B cell (primary cell): ENCODE measurements at regions not wholly inside any gene's neighbourhood (a gene's known extent, or its start where the extent isn't known, plus 50 kb on each side); places are given as distances from the start of the nearest gene placed in this dataset.

ENCODE experiments used
- ATAC-seq: fragments of 200-7000 bp; cut with Tn5 transposase; one replicate; pipeline ENCODE4 v1.10.0; 2021; ENCODE audit warnings: low read depth, mild to moderate bottlenecking, moderate number of reproducible peaks, moderate library complexity
- CTCF ChIA-PET: fragments of 350-600 bp; sonication (Branson Sonifier 250); formaldehyde crosslinking; loops from one replicate; lab custom pipeline; 2021; ENCODE audit warnings: antibody characterized with exemption, inconsistent platforms; lab: Charles Lee
- POLR2A ChIA-PET: fragments of 350-600 bp; sonication (Branson Sonifier 250); formaldehyde crosslinking; loops from one replicate; lab custom pipeline; 2021; ENCODE audit warnings: antibody characterized with exemption; lab: Charles Lee
- DNase-seq: peaks from one replicate; pipeline ENCODE4 v3.0.0; 2013
- H2AFZ ChIP-seq: 2 replicates; pipeline ENCODE4 v1.6.1; 2012; ENCODE audit warnings: mild to moderate bottlenecking, low read depth, low read length; ENCODE audit not compliant: insufficient read depth, poor library complexity, severe bottlenecking
- H3K27ac ChIP-seq, 2 donors: 1 replicate in 1 of 2; 2 replicates in 1 of 2; pipeline ENCODE4 v1.5.1; 2012 to 2013; ENCODE audit warnings: low read length in 2 of 2, mild to moderate bottlenecking in 2 of 2, moderate library complexity in 1 of 2
- H3K27me3 ChIP-seq, 4 experiments: fragments of 200-600 bp in 1 of 4; sonication (generic) in 1 of 4; replicated peaks in 1 of 4; 1 replicate in 2 of 4; 2 replicates in 2 of 4; pipeline versions ENCODE4 v1.6.1 to v1.7.0; 2013 to 2016; ENCODE audit warnings: low read length in 3 of 4, mild to moderate bottlenecking in 2 of 4, mixed read lengths in 1 of 4, moderate library complexity in 1 of 4; ENCODE audit not compliant: insufficient read depth in 4 of 4, control insufficient read depth in 3 of 4; ENCODE audit errors: control extremely low read depth in 1 of 4
- H3K36me3 ChIP-seq, 2 experiments: replicated peaks in 1 of 2; 1 replicate in 1 of 2; 2 replicates in 1 of 2; pipeline versions ENCODE4 v1.6.1 to v1.7.1; 2013; ENCODE audit warnings: low read length in 1 of 2; ENCODE audit not compliant: insufficient read depth in 2 of 2, control insufficient read depth in 1 of 2; ENCODE audit errors: control extremely low read depth in 1 of 2, extremely low read depth in 1 of 2
- H3K4me1 ChIP-seq, 2 donors: fragments of 200-600 bp in 1 of 2; sonication (generic) in 1 of 2; 1 replicate in 1 of 2; 2 replicates in 1 of 2; pipeline versions ENCODE4 v1.5.1 to v1.6.1; 2013 to 2017; ENCODE audit warnings: low read length in 2 of 2; ENCODE audit not compliant: control insufficient read depth in 2 of 2, insufficient read depth in 2 of 2
- H3K4me2 ChIP-seq: replicated peaks from 2 replicates; pipeline ENCODE3; 2012; ENCODE audit warnings: mild to moderate bottlenecking, low read depth, low read length; ENCODE audit not compliant: poor library complexity, severe bottlenecking
- H3K4me3 ChIP-seq, 5 experiments: fragments of 200-600 bp in 1 of 5; sonication (generic) in 1 of 5; 1 replicate in 3 of 5; 2 replicates in 2 of 5; pipeline versions ENCODE4 v1.5.1 to v1.7.0; 2011 to 2016; ENCODE audit warnings: low read length in 4 of 5, mild to moderate bottlenecking in 4 of 5, low read depth in 2 of 5, control low read depth in 1 of 5, moderate library complexity in 1 of 5; ENCODE audit not compliant: insufficient read depth in 1 of 5; ENCODE audit errors: control extremely low read depth in 1 of 5, extremely low read depth in 1 of 5
- H3K79me2 ChIP-seq: fragments of 200-600 bp; sonication (generic); one replicate; pipeline ENCODE4 v1.6.0; 2016; ENCODE audit warnings: low read length; ENCODE audit not compliant: control insufficient read depth, insufficient read depth
- H3K9ac ChIP-seq: fragments of 200-600 bp; sonication (generic); 2 replicates; pipeline ENCODE4 v1.6.1; 2017; ENCODE audit warnings: mild to moderate bottlenecking, low read length, moderate library complexity
- H3K9me3 ChIP-seq, 3 donors: one replicate each; pipeline versions ENCODE4 v1.6.1 to v1.7.1; 2013; ENCODE audit warnings: low read length in 2 of 3; ENCODE audit not compliant: control insufficient read depth in 2 of 3, insufficient read depth in 1 of 3; ENCODE audit errors: control extremely low read depth in 1 of 3
- H4K20me1 ChIP-seq: 2 replicates; pipeline ENCODE4 v1.6.0; 2012; ENCODE audit warnings: mild to moderate bottlenecking, low read length; ENCODE audit not compliant: insufficient read depth, control insufficient read depth, poor library complexity, severe bottlenecking
- H3K27ac Mint-ChIP-seq: one replicate; pipeline ENCODE4 v1.8.0; 2021; ENCODE audit warnings: mixed read lengths
- H3K27me3 Mint-ChIP-seq: one replicate; pipeline ENCODE4 v1.8.0; 2021; ENCODE audit warnings: mixed read lengths
- H3K4me1 Mint-ChIP-seq: one replicate; pipeline ENCODE4 v1.8.0; 2021; ENCODE audit warnings: mixed read lengths
- H3K4me3 Mint-ChIP-seq: one replicate; pipeline ENCODE4 v1.8.0; 2021; ENCODE audit warnings: mixed read lengths
- H3K9me3 Mint-ChIP-seq: one replicate; pipeline ENCODE4 v1.8.0; 2022; ENCODE audit warnings: mixed read lengths; ENCODE audit not compliant: insufficient read depth
- CTCF ChIP-seq: fragments of 200-600 bp; IDR thresholded peaks from one replicate; pipeline ENCODE4 v1.8.0; 2022; ENCODE audit warnings: antibody characterized with exemption, mild to moderate bottlenecking
- EZH2 ChIP-seq: IDR thresholded peaks from 2 replicates; pipeline ENCODE4 v1.6.1; 2012; ENCODE audit warnings: borderline replicate concordance, low read depth, mild to moderate bottlenecking, moderate library complexity, low read length; ENCODE audit not compliant: insufficient read depth, poor library complexity, severe bottlenecking
- WGBS: methylation state at CpG from one replicate; pipeline ENCODE4 v1.1.5; 2013; ENCODE audit warnings: missing lambda C conversion rate; ENCODE audit not compliant: insufficient coverage; 5-methylcytosine and 5-hydroxymethylcytosine counted together
- intact Hi-C: fragments of 100-400 bp; cut with micrococcal nuclease; formaldehyde crosslinking; loops from one replicate; pipeline ENCODE4 v1.10.0; 2022

GRCh38 chr5:96194593-96194992 lies 232.9 kb upstream of the ELL2 start:
- Mint-ChIP-seq H3K27me3 (no peaks in the 10 kb centered on the region), H3K4me1 (no peaks in the 10 kb centered on the region), H3K4me3 (no peak overlapping the region), H3K27ac (no peak overlapping the region), H3K9me3 (no peaks in the 10 kb centered on the region)
- H4K20me1 ChIP-seq = no peaks in the 10 kb centered on the region
- intact Hi-C loops = no loop called here
- DNase-seq = no peak
- no peaks in the 10 kb centered on the region for H3K27me3 ChIP-seq
- H3K79me2 ChIP-seq = no peaks in the 10 kb centered on the region
- no peaks in the 10 kb centered on the region for H3K4me1 ChIP-seq
- no peak overlapping the region for H3K4me3 ChIP-seq
- CTCF ChIA-PET = no interaction called here
- H3K27ac ChIP-seq = no peak overlapping the region
- H2AFZ ChIP-seq = no peak overlapping the region
- no peak overlapping the region for H3K4me2 ChIP-seq
- H3K36me3 ChIP-seq = no peaks in the 10 kb centered on the region
- ATAC-seq = no peak
- POLR2A ChIA-PET = no interaction called here
- no peak overlapping the region for H3K9ac ChIP-seq
- TF ChIP-seq EZH2 = no peak
- TF ChIP-seq CTCF = no peak
- H3K9me3 ChIP-seq = no peaks in the 10 kb centered on the region

DNA sequence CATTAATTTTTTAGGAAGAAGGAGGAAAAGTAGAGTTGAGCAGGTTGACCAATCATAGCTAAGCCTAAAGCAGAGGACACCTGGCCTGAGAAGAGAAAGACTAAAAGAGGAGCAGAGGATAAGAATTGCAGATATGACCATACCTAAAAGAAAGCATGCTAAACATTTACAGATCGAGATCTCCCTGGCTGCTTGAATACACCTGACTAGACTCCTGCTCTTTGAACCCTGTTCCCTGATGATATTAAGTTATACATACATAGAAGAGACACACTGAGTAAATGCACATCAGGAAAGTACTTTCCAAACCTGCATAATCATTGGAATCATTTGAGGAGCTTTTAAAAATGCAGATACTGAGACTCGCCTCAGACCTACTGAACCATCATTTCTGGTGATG lies 232.3 kb upstream of the ELL2 start:
- Histone ChIP-seq H4K20me1 (no peaks in the 10 kb centered on the region), H3K9ac (no peak overlapping the region), H3K79me2 (no peaks in the 10 kb centered on the region), H3K4me2 (no peak overlapping the region), H3K4me3 (no peak overlapping the region), H3K27ac (no peak overlapping the region), H3K9me3 (no peaks in the 10 kb centered on the region), H2AFZ (no peak overlapping the region), H3K27me3 (no peaks in the 10 kb centered on the region), H3K4me1 (no peaks in the 10 kb centered on the region), H3K36me3 (no peaks in the 10 kb centered on the region)
- H3K4me3 Mint-ChIP-seq = no peak overlapping the region
- intact Hi-C loops = no loop called here
- no CpG with 5 or more reads among the region's 2 CpGs for WGBS
- ATAC-seq (no peak), DNase-seq (no peak)
- H3K9me3 Mint-ChIP-seq = no peaks in the 10 kb centered on the region
- POLR2A ChIA-PET = no interaction called here
- no peak for TF ChIP-seq EZH2
- H3K4me1 Mint-ChIP-seq = no peaks in the 10 kb centered on the region
- CTCF ChIA-PET = no interaction called here
- H3K27me3 Mint-ChIP-seq = no peaks in the 10 kb centered on the region
- H3K27ac Mint-ChIP-seq = no peak overlapping the region
